NCI-H2107 treated with DMSO at 0.1 percent for 48 hours (cell line): ENCODE measurements at regions not wholly inside any gene's neighbourhood (a gene's known extent, or its start where the extent isn't known, plus 50 kb on each side); places are given as distances from the start of the nearest gene placed in this dataset.
"Not testable (repeated sequence)": the region's sequence is repeated elsewhere in the genome, so short reads cannot be mapped to it uniquely, and the experiment has no call there.

ENCODE experiments used
- DNase-seq: peaks from one replicate; lab custom pipeline; 2025; ENCODE audit not compliant: unreplicated experiment; lab: John Stamatoyannopoulos, UW

DNA sequence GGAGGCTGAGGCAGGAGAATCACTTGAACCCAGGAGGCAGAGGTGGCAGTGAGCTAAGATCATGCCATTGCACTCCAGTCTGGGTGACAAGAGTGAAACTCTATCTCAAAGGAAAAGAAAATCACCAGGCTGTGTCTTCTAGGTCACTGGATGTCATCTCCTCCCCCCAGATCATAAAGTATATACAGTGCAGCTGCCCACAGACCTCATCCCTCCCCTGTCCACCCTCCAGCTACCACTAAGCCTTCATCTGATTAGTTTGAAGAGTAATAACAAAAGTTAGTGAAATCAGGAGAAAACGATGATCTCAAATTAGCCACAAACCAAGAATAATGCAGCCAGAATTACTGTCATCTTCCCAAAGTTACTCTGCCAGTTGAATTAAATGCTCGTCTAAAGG lies 117.2 kb downstream of the ZNF22 start:
- not testable (repeated sequence) for DNase-seq

GRCh38 chr10:45118929-45119328 lies 118.2 kb downstream of the ZNF22 start:
- no peak for DNase-seq

- DNase-seq, result not testable (repeated sequence)
These were observed 121.6 kb downstream of the ZNF22 start for GRCh38 chr10:45122180-45122860.

DNA sequence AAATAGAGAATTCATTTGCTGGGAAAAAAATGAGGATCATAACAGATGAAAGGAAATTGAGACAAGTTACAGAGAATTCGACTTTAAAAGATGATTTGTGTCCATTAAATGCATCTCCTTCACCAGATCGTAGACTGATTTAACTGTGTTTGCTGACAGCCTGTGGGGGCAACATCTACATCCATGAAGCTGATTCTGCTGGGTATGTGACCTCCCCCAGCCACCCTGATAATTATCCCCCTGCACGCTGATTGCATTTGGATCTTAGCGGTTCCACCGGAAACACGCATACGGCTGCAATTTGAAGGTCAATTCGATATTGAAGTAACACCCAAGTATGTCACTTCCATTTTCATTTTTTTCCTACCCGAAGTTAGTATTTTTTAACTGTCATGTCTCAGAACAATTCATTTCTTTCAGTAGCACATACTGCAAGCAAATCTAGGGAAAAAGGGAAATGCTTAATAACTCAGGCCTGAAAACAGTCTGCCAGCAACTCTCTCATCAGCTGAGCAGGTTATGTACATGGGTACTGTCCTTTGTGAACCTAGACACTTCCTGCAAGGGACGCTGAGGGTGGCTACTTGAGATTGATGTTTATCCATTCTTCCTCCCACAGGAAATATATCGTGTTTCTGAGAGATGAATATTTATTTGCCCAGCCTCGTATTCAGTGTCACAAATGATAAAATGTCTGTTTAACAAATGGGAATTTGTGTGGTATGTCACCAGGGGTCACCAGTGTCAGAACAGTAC lies 134.9 kb downstream of the ZNF22 start:
- DNase-seq, result no peak

- DNase-seq, result no peak
These were observed 135.5 kb downstream of the ZNF22 start for GRCh38 chr10:45136256-45136655.

- no peak for DNase-seq
These were observed 143.8 kb downstream of the ZNF22 start for GRCh38 chr10:45144326-45145070.

DNA sequence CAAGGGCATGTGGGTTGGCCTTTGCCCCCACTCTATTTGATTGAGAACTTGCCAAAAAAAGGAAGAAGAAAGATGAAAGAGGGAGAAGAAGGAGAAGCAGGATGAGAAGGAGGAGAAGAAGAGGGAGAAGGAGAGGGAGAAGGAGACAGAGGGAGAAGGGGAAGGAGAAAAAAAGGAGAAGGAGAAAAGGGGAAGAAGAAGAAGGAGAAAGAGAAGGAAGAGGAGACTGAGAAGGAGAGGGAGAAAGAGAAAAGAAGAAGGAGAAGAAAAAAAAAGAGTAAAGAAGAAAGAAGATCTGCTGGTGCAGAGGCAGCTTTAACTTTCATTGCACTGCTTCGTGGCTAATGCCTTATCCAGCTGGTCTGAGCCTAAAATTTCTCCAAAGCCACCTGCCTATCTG lies 144.4 kb downstream of the ZNF22 start:
- not testable (repeated sequence) for DNase-seq

GRCh38 chr10:45147000-45147399 lies 146.3 kb downstream of the ZNF22 start:
- no peak for DNase-seq

- DNase-seq, result no peak
These were observed 150.3 kb downstream of the ZNF22 start for GRCh38 chr10:45150997-45151396.

- no peak for DNase-seq
These were observed 150.9 kb downstream of the ZNF22 start for GRCh38 chr10:45151467-45152214.

- DNase-seq, result no peak
These were observed 152.0 kb downstream of the ZNF22 start for GRCh38 chr10:45152726-45153125.

DNA sequence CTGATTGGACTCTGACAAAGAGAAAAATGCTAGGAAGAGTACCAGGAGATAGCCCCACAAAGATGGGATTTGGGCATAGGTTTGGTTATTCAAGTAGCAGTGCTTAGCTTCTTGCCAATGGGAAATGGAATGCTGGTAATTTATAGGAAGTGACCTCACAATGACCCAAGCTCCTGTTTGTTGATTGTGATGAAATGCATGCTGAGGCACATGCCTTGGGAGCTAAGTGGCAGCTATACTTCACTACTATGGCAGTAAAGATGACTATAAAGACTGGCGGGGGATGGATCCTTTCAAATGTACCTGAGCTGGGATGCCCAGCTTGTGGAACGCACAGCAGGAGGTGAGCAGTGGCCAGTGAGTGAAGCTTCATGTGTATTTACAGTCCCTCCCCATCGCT lies 153.8 kb downstream of the ZNF22 start:
- DNase-seq, result no peak

DNA sequence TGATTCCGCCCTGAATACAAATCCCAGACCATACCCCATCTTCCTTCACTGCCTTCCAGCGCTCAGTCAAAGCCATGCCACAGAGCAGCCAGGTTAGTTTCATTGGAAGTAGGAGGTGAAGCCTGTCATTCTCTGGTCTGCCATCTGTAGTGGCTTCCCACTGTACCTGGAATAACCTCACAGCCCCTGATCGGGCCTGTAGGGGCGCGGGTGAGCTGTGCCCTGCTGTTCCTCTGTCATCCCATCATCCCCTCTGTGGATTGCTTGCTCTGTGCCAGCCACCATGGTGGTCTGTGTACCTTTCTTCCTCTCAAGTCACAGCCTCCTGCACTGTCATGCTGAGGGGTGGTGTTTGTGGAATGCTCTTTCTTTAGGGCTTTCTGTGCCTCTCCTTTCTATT lies 155.1 kb downstream of the ZNF22 start:
- no peak for DNase-seq

DNA sequence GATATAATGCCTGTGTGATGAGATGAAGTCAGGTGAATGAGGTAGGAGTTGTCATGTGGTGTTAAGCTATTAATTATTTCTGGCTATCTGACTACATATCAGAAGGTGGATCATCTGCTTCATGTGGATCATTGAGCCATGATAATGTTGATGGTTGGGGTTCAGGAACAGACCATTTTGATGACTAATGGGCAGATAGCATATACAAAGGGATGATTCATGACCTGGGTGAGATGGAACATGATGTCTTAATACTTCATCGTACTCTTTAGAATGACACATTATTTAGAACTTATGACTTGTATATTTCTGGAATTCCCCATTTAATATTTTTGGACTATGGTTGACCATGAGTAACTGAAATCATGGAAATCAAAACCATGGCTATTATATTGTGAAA lies 155.1 kb downstream of the OR13A1 start:
- DNase-seq, result no peak

DNA sequence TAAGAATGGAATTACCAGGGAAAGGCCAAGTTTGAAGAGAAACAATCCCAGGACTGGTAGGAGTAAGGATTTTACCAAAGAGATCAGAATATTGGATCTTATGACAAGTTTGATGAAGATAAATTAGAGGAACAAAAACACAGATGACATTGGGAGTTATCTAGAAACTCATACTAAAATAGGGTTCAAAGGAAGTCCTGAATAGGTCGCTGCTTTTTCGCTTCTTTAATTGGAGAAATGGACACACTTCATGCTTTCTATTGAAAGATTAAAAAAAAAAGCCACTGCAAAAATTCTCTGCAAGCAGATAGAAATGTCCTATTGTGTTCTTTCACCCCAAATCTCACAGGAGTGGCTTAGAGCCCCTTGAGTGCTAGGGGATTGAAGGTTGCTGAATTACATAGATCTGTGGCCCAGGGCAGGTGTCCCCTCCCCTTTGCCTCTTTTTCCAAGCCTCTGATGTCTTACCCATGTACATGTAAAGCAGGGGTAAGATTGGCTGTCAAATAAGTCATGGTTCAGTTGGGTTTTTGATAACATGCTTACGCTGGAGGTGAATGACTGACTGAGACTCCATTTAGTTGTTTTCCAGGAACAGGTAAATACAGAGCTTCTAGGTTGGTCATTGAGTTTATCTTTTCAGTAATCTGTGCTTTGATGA lies 152.0 kb downstream of the OR13A1 start:
- no peak for DNase-seq

GRCh38 chr10:45175520-45176118 lies 139.8 kb downstream of the OR13A1 start:
- DNase-seq, result not testable (repeated sequence)

DNA sequence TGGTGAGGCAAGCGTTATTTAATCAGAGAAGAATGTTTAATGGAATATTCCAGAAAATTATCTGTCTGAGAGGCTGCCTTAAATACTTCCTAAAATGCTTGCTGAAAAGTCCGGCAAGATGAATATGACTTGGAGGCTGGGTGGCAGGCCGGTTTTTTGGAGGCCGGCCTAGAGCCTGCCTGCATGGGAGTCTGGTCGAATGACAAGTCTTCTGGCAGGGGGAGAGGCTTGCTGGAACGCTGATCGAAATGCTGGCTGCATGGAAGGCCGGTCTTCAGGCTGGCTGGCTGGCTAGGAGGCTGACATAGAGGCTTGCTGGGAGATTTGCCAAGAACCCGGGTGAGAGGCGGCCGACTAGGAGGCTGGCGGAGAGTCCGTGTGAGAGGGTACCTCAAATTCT lies 135.7 kb downstream of the OR13A1 start:
- DNase-seq, result no peak

DNA sequence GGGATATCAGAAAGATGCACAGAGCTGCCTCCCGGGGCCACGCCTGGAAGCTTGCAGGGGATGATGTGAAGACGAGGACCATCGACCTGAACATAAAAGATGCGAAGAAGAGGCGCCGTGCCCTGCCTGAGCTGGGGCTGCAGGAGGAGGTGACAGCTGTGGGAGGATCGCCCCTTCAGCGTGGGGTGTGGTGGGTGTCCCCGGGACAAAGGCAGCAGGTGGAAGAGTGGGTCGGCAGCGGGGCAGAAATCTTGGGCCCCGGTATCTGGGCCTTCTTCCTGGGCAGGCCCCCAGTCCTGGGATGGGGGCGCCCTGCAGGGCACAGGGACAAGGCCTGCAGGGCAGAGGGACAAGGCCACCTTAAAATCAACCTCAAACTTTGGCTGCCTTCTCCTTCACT lies 134.9 kb downstream of the OR13A1 start:
- DNase-seq, result no peak

DNA sequence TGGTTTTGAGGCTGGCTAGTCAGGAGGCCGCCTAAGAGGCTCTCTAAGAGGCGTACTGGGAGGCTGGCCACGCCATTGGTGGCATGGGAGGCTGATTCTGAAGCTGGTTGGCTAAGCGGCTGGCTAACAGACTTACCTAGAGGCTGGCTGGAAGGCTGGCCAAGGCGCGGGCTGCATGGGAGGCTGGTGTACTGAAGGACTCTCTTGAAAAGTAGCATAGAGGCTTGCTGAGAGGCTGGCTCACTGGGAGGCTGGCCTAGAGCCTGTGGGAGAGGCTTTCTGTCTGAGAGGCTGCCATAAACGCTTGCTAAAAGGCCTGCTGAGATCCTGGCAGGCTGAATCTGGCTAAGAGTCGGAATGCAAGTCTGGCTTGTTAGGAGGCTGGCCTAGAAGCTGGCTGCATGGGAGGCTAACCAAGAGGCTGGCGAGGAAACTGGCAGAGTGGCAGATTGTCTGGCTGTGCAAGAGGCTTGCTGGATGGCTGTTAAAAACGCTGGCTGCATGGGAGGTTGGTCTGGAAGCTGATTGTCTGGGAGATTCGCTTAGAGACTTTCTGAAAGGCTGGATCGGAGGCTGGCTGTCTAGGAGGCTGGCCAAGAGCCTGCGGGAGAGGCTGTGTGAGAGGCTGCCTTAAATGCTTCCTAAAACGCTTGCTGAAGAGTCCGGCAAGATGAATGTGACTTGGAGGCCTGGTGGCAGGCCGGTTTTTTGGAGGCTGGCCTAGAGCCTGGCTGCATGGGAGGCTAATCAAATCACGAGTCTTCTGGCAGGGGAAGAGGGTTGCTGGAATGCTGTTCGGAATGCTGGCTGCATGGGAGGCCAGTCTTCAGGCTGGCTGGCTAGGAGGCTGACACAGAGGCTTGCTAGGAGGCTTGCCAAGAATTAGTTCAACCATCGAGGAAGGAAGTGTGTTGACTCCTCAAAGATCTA lies 134.2 kb downstream of the OR13A1 start:
- DNase-seq, result no peak
